ENCODE measurements at regions not wholly inside any gene's neighbourhood (a gene's known extent, or its start where the extent isn't known, plus 50 kb on each side); places are given as distances from the start of the nearest gene placed in this dataset.

GRCh38 chr2:225797394-225797793 is 397.9 kb downstream of the NYAP2 start:
- Histone ChIP-seq H3K9me3 (ENCODE audit: control insufficient read depth, insufficient read depth, low read depth, low read length) (no peaks in the 10 kb centered on the region), H3K36me3 (ENCODE audit: control insufficient read depth, insufficient read depth, low read length) (no peaks in the 10 kb centered on the region), H3K4me1 (ENCODE audit: control insufficient read depth, insufficient read depth, low read length) (no peaks in the 10 kb centered on the region), H3K27ac (ENCODE audit: low read length) (no peak overlapping the region), H3K27me3 (ENCODE audit: control insufficient read depth, insufficient read depth, low read length) (no peaks in the 10 kb centered on the region), H3K4me3 (ENCODE audit: low read depth in 2 of 2, low read length in 2 of 2) (no peak overlapping the region)
- BruUV-seq (replicated peaks): no TSS peak
- in situ Hi-C loops (cut with HindIII; ENCODE audit: low pct_unique_long_range_greater_than_20kb, low sequenced_read_pairs) (no loop called here), intact Hi-C loops (cut with micrococcal nuclease; ENCODE audit: unreplicated experiment) (loop anchor here (10.0 kb wide), 1 partner anchor 113 kb away; no protein-coding TSS in a partner anchor)
- POLR2A ChIA-PET: no interaction called here
- no peak for ATAC-seq
- DNase-seq (ENCODE audit: low read depth, low spot score): no peak
- CTCF ChIA-PET: no interaction called here
- TF ChIP-seq, protein P1, sequence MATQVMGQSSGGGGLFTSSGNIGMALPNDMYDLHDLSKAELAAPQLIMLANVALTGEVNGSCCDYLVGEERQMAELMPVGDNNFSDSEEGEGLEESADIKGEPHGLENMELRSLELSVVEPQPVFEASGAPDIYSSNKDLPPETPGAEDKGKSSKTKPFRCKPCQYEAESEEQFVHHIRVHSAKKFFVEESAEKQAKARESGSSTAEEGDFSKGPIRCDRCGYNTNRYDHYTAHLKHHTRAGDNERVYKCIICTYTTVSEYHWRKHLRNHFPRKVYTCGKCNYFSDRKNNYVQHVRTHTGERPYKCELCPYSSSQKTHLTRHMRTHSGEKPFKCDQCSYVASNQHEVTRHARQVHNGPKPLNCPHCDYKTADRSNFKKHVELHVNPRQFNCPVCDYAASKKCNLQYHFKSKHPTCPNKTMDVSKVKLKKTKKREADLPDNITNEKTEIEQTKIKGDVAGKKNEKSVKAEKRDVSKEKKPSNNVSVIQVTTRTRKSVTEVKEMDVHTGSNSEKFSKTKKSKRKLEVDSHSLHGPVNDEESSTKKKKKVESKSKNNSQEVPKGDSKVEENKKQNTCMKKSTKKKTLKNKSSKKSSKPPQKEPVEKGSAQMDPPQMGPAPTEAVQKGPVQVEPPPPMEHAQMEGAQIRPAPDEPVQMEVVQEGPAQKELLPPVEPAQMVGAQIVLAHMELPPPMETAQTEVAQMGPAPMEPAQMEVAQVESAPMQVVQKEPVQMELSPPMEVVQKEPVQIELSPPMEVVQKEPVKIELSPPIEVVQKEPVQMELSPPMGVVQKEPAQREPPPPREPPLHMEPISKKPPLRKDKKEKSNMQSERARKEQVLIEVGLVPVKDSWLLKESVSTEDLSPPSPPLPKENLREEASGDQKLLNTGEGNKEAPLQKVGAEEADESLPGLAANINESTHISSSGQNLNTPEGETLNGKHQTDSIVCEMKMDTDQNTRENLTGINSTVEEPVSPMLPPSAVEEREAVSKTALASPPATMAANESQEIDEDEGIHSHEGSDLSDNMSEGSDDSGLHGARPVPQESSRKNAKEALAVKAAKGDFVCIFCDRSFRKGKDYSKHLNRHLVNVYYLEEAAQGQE (IDR thresholded peaks at IDR 0.05; ENCODE audit: insufficient read depth in 1 of 2, low read depth in 2 of 2, low read length in 1 of 2): no peak
- TF ChIP-seq, protein P2, sequence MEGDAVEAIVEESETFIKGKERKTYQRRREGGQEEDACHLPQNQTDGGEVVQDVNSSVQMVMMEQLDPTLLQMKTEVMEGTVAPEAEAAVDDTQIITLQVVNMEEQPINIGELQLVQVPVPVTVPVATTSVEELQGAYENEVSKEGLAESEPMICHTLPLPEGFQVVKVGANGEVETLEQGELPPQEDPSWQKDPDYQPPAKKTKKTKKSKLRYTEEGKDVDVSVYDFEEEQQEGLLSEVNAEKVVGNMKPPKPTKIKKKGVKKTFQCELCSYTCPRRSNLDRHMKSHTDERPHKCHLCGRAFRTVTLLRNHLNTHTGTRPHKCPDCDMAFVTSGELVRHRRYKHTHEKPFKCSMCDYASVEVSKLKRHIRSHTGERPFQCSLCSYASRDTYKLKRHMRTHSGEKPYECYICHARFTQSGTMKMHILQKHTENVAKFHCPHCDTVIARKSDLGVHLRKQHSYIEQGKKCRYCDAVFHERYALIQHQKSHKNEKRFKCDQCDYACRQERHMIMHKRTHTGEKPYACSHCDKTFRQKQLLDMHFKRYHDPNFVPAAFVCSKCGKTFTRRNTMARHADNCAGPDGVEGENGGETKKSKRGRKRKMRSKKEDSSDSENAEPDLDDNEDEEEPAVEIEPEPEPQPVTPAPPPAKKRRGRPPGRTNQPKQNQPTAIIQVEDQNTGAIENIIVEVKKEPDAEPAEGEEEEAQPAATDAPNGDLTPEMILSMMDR (IDR thresholded peaks at IDR 0.05): peak; percentile 5; the same call in 1 of the 2 replicates

GRCh38 chr2:225794652-225795400 is 395.3 kb downstream of the NYAP2 start:
- Histone ChIP-seq H3K27ac (ENCODE audit: low read length) (no peak overlapping the region), H3K27me3 (ENCODE audit: control insufficient read depth, insufficient read depth, low read length) (no peaks in the 10 kb centered on the region), H3K9me3 (ENCODE audit: control insufficient read depth, insufficient read depth, low read depth, low read length) (no peaks in the 10 kb centered on the region), H3K4me3 (ENCODE audit: low read depth in 2 of 2, low read length in 2 of 2) (no peak overlapping the region), H3K36me3 (ENCODE audit: control insufficient read depth, insufficient read depth, low read length) (no peaks in the 10 kb centered on the region), H3K4me1 (ENCODE audit: control insufficient read depth, insufficient read depth, low read length) (no peaks in the 10 kb centered on the region)
- no peak for TF ChIP-seq TCF7L2 (IDR thresholded peaks at IDR 0.05; ENCODE audit: low read depth, low read length)
- no peak for TF ChIP-seq SIN3A (IDR thresholded peaks at IDR 0.05; ENCODE audit: borderline replicate concordance, insufficient read depth, low read depth, low read length)
- TF ChIP-seq, protein P1 (IDR thresholded peaks at IDR 0.05; ENCODE audit: insufficient read depth in 1 of 2, low read depth in 2 of 2, low read length in 1 of 2): no peak
- TF ChIP-seq POLR2AphosphoS5 (IDR thresholded peaks at IDR 0.05; ENCODE audit: low read depth, low read length): no peak
- TF ChIP-seq, protein P2 (IDR thresholded peaks at IDR 0.05): no peak
- intact Hi-C loops (cut with micrococcal nuclease; ENCODE audit: unreplicated experiment): loop anchor here (10.0 kb wide), 1 partner anchor 110 kb away; no protein-coding TSS in a partner anchor
- in situ Hi-C loops (cut with HindIII; ENCODE audit: low pct_unique_long_range_greater_than_20kb, low sequenced_read_pairs): no loop called here
- no TSS peak for BruUV-seq (replicated peaks)
- no peak for ATAC-seq
- CTCF ChIA-PET: no interaction called here
- no peak for DNase-seq (ENCODE audit: low read depth, low spot score)
- POLR2A ChIA-PET: no interaction called here

Measured in Panc1 (cell line).